Neuronal stem cell (in vitro differentiated cells): ENCODE measurements at regions not wholly inside any gene's neighbourhood (a gene's known extent, or its start where the extent isn't known, plus 50 kb on each side); places are given as distances from the start of the nearest gene placed in this dataset.

Source experiments
- DNase-seq: peaks from one replicate; pipeline ENCODE4 v3.0.0-alpha.2; 2013; ENCODE audit warnings: low spot score
- H2AFZ ChIP-seq: one replicate; pipeline ENCODE4 v1.6.1; 2013; ENCODE audit warnings: mild to moderate bottlenecking, low read length, inconsistent platforms
- H2AK5ac ChIP-seq: 2 replicates; pipeline ENCODE4 v1.6.1; 2013; ENCODE audit warnings: low read depth, mild to moderate bottlenecking, inconsistent platforms, low read length, moderate library complexity, mixed read lengths
- H2BK120ac ChIP-seq: 2 replicates; pipeline ENCODE4 v1.6.1; 2013; ENCODE audit warnings: low read depth, mild to moderate bottlenecking, inconsistent platforms, low read length, moderate library complexity, mixed read lengths
- H2BK12ac ChIP-seq: one replicate; pipeline ENCODE4 v1.6.1; 2013; ENCODE audit warnings: low read length, inconsistent platforms
- H2BK15ac ChIP-seq: 2 replicates; pipeline ENCODE4 v1.6.1; 2013; ENCODE audit warnings: mild to moderate bottlenecking, low read length, inconsistent platforms, mixed read lengths
- H2BK5ac ChIP-seq: one replicate; pipeline ENCODE4 v1.6.1; 2013; ENCODE audit warnings: inconsistent platforms, mild to moderate bottlenecking, low read length, moderate library complexity
- H3K14ac ChIP-seq: one replicate; pipeline ENCODE4 v1.6.1; 2013; ENCODE audit warnings: low read length, inconsistent platforms
- H3K18ac ChIP-seq: 2 replicates; pipeline ENCODE4 v1.6.1; 2013; ENCODE audit warnings: low read length, inconsistent platforms
- H3K23ac ChIP-seq: 2 replicates; pipeline ENCODE4 v1.6.1; 2013; ENCODE audit warnings: low read depth, mild to moderate bottlenecking, mixed read lengths, low read length, inconsistent platforms; ENCODE audit not compliant: poor library complexity
- H3K27ac ChIP-seq: replicated peaks from 3 replicates; pipeline ENCODE4 v1.5.1; 2013; ENCODE audit warnings: low read length, inconsistent platforms
- H3K27me3 ChIP-seq, 3 experiments: 2 replicates each; pipeline ENCODE4 v1.6.1; 2013; ENCODE audit warnings: low read length in 3 of 3, mild to moderate bottlenecking in 2 of 3, inconsistent platforms in 1 of 3, low read depth in 1 of 3, mixed read lengths in 1 of 3, moderate library complexity in 1 of 3; ENCODE audit not compliant: control insufficient read depth in 3 of 3, insufficient read depth in 3 of 3
- H3K36me3 ChIP-seq, 2 donors: replicated peaks in 1 of 2; 2 replicates each; pipeline ENCODE4 v1.6.1; 2013; ENCODE audit warnings: low read length in 2 of 2; ENCODE audit not compliant: control insufficient read depth in 2 of 2, insufficient read depth in 2 of 2
- H3K4ac ChIP-seq: 2 replicates; pipeline ENCODE4 v1.6.1; 2013; ENCODE audit warnings: inconsistent platforms, mild to moderate bottlenecking, low read length, moderate library complexity
- H3K4me1 ChIP-seq, 2 donors: 1 replicate in 1 of 2; 2 replicates in 1 of 2; pipeline ENCODE4 v1.6.1; 2013; ENCODE audit warnings: low read length in 2 of 2, low read depth in 1 of 2; ENCODE audit not compliant: control insufficient read depth in 2 of 2, insufficient read depth in 1 of 2
- H3K4me2 ChIP-seq: one replicate; pipeline ENCODE4 v1.6.1; 2013; ENCODE audit warnings: mild to moderate bottlenecking, low read length, inconsistent platforms; ENCODE audit not compliant: insufficient read depth, poor library complexity, severe bottlenecking
- H3K4me3 ChIP-seq, 2 donors: 2 replicates each; pipeline ENCODE4 v1.5.1; 2013; ENCODE audit warnings: low read length in 2 of 2, mild to moderate bottlenecking in 2 of 2, inconsistent platforms in 1 of 2, moderate library complexity in 1 of 2
- H3K79me1 ChIP-seq: one replicate; pipeline ENCODE4 v1.6.1; 2013; ENCODE audit warnings: low read depth, mild to moderate bottlenecking, inconsistent platforms, low read length, moderate library complexity
- H3K9ac ChIP-seq: one replicate; pipeline ENCODE4 v1.6.1; 2013; ENCODE audit warnings: mild to moderate bottlenecking, low read depth, low read length, inconsistent platforms; ENCODE audit not compliant: poor library complexity
- H3K9me3 ChIP-seq, 2 donors: replicated peaks in 1 of 2; 2 replicates each; pipeline versions ENCODE3 to v1.6.1; 2013; ENCODE audit warnings: low read length in 2 of 2, mild to moderate bottlenecking in 2 of 2, inconsistent platforms in 1 of 2, low read depth in 1 of 2, mixed read lengths in 1 of 2, moderate library complexity in 1 of 2; ENCODE audit not compliant: control insufficient read depth in 2 of 2, insufficient read depth in 1 of 2
- H4K8ac ChIP-seq: one replicate; pipeline ENCODE4 v1.6.1; 2013; ENCODE audit warnings: low read depth, mild to moderate bottlenecking, inconsistent platforms, low read length, moderate library complexity
- H4K91ac ChIP-seq: one replicate; pipeline ENCODE4 v1.6.1; 2013; ENCODE audit warnings: low read length, low read depth, mild to moderate bottlenecking, inconsistent platforms; ENCODE audit not compliant: poor library complexity
- WGBS, 2 donors: extraction: QIAGEN DNeasy Blood & Tissue Kit; methylation state at CpG; one replicate each; pipeline ENCODE4 v1.1.7; 2013; ENCODE audit warnings: missing lambda C conversion rate in 2 of 2, mixed read lengths in 1 of 2; ENCODE audit not compliant: insufficient read length in 2 of 2, insufficient replicate concordance in 1 of 2; ENCODE audit errors: extremely low coverage in 2 of 2; 5-methylcytosine and 5-hydroxymethylcytosine counted together

GRCh38 chr12:92546259-92546634 is 156.5 kb upstream of the PLEKHG7 start:
- Histone ChIP-seq H2BK12ac (no peak overlapping the region), H3K23ac (no peak overlapping the region), H4K8ac (no peak overlapping the region), H4K91ac (no peak overlapping the region), H3K14ac (no peak overlapping the region), H2AFZ (no peak overlapping the region), H3K27me3 (no peaks in the 10 kb centered on the region), H3K18ac (no peak overlapping the region), H2BK120ac (no peak overlapping the region), H3K4ac (no peak overlapping the region), H2BK5ac (no peak overlapping the region), H2BK15ac (no peak overlapping the region), H3K4me2 (no peak overlapping the region), H3K9ac (no peak overlapping the region), H3K36me3 (no peaks in the 10 kb centered on the region), H3K4me3 (no peak overlapping the region), H3K4me1 (no peaks in the 10 kb centered on the region), H3K9me3 (no peaks in the 10 kb centered on the region), H2AK5ac (no peak overlapping the region), H3K27ac (no peak overlapping the region), H3K79me1 (no peaks in the 10 kb centered on the region)
- WGBS, 2 donors = no CpG with 5 or more reads among the region's 3 CpGs
- no peak for DNase-seq

- Histone ChIP-seq H3K4me3 (no peak overlapping the region), H3K4me2 (no peak overlapping the region), H3K9ac (no peak overlapping the region), H2BK5ac (no peak overlapping the region), H3K9me3 (no peaks in the 10 kb centered on the region), H2BK12ac (no peak overlapping the region), H3K23ac (no peak overlapping the region), H4K91ac (no peak overlapping the region), H3K27me3 (no peaks in the 10 kb centered on the region), H3K27ac (no peak overlapping the region), H2BK15ac (no peak overlapping the region), H3K14ac (no peak overlapping the region), H2AK5ac (no peak overlapping the region), H2BK120ac (no peak overlapping the region), H3K4me1 (peaks cover 6 to 15% of the 10 kb centered on the region in 2 donors), H2AFZ (no peak overlapping the region), H3K4ac (no peak overlapping the region), H4K8ac (no peak overlapping the region), H3K36me3 (no peaks in the 10 kb centered on the region), H3K18ac (no peak overlapping the region), H3K79me1 (no peaks in the 10 kb centered on the region)
- no peak for DNase-seq
- WGBS, 2 donors = no CpG with 5 or more reads among the region's 6 CpGs
Measured at GRCh38 chr12:92544322-92544721, 158.5 kb upstream of the PLEKHG7 start.

GRCh38 chr12:92543840-92544239 is 158.9 kb upstream of the PLEKHG7 start:
- no peak overlapping the region for H2AK5ac ChIP-seq
- H3K18ac ChIP-seq = no peak overlapping the region
- no peaks in the 10 kb centered on the region for H3K36me3 ChIP-seq
- H3K14ac ChIP-seq = no peak overlapping the region
- H4K91ac ChIP-seq = no peak overlapping the region
- no peak for DNase-seq
- no peak overlapping the region for H3K9ac ChIP-seq
- no peaks in the 10 kb centered on the region for H3K79me1 ChIP-seq
- H4K8ac ChIP-seq = no peak overlapping the region
- no peak overlapping the region for H3K4me3 ChIP-seq
- no CpG with 5 or more reads among the region's 4 CpGs for WGBS, 2 donors
- no peak overlapping the region for H3K4me2 ChIP-seq
- H3K9me3 ChIP-seq = no peaks in the 10 kb centered on the region
- H3K23ac ChIP-seq = no peak overlapping the region
- no peak overlapping the region for H2AFZ ChIP-seq
- no peak overlapping the region for H3K4ac ChIP-seq
- H3K27ac ChIP-seq = no peak overlapping the region
- no peak overlapping the region for H2BK12ac ChIP-seq
- H3K27me3 ChIP-seq = no peaks in the 10 kb centered on the region
- no peak overlapping the region for H2BK5ac ChIP-seq
- H2BK120ac ChIP-seq = no peak overlapping the region
- H2BK15ac ChIP-seq = no peak overlapping the region
- H3K4me1 ChIP-seq = peaks cover 8 to 15% of the 10 kb centered on the region in 2 donors

GRCh38 chr12:92543359-92543758 is 159.4 kb upstream of the PLEKHG7 start:
- H2BK120ac ChIP-seq = no peak overlapping the region
- no peak overlapping the region for H3K4me2 ChIP-seq
- H3K27ac ChIP-seq = no peak overlapping the region
- H3K4me3 ChIP-seq = no peak overlapping the region
- no peak overlapping the region for H2AFZ ChIP-seq
- no peak overlapping the region for H4K91ac ChIP-seq
- H3K23ac ChIP-seq = no peak overlapping the region
- H3K14ac ChIP-seq = no peak overlapping the region
- H3K4ac ChIP-seq = no peak overlapping the region
- H3K18ac ChIP-seq = no peak overlapping the region
- no peak overlapping the region for H2AK5ac ChIP-seq
- H3K79me1 ChIP-seq = no peaks in the 10 kb centered on the region
- no peaks in the 10 kb centered on the region for H3K27me3 ChIP-seq
- no peaks in the 10 kb centered on the region for H3K36me3 ChIP-seq
- H3K4me1 ChIP-seq = peaks cover 8 to 15% of the 10 kb centered on the region in 2 donors
- H4K8ac ChIP-seq = no peak overlapping the region
- H3K9me3 ChIP-seq = no peaks in the 10 kb centered on the region
- no peak overlapping the region for H2BK12ac ChIP-seq
- WGBS, 2 donors = no CpG with 5 or more reads among the region's 1 CpG
- no peak for DNase-seq
- H3K9ac ChIP-seq = no peak overlapping the region
- H2BK5ac ChIP-seq = no peak overlapping the region
- H2BK15ac ChIP-seq = no peak overlapping the region
